ENCODE measurements at regions not wholly inside any gene's neighbourhood (a gene's known extent, or its start where the extent isn't known, plus 50 kb on each side); places are given as distances from the start of the nearest gene placed in this dataset.

DNA sequence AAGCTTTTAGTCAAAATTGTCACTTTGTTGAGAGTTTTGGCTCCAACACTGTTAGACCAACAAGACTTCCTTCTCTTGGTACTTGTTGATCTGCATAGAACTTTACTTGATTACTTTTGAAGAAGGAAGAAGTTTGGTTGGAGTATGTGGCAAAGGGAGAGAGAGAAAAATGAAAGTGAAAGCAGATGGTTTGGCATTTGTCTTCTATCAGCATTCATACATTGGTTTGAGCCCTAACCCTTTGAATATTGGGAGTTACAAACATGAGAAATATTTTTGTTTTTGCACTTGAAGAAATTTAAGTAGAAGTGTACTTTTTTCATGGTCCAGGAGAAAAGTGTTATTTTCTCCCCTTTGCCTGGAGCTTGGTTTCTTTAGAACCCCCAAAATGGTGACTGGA, 169.8 kb downstream of the ADGRL4 start:
- TF ChIP-seq, protein P1, sequence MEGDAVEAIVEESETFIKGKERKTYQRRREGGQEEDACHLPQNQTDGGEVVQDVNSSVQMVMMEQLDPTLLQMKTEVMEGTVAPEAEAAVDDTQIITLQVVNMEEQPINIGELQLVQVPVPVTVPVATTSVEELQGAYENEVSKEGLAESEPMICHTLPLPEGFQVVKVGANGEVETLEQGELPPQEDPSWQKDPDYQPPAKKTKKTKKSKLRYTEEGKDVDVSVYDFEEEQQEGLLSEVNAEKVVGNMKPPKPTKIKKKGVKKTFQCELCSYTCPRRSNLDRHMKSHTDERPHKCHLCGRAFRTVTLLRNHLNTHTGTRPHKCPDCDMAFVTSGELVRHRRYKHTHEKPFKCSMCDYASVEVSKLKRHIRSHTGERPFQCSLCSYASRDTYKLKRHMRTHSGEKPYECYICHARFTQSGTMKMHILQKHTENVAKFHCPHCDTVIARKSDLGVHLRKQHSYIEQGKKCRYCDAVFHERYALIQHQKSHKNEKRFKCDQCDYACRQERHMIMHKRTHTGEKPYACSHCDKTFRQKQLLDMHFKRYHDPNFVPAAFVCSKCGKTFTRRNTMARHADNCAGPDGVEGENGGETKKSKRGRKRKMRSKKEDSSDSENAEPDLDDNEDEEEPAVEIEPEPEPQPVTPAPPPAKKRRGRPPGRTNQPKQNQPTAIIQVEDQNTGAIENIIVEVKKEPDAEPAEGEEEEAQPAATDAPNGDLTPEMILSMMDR (IDR thresholded peaks at IDR 0.05; ENCODE audit: low read length): no peak
- no peak for TF ChIP-seq EZH2 (optimal IDR thresholded peaks at IDR 0.05; ENCODE audit: low read depth, low read length)
